Gastroesophageal sphincter (tissue), 4 donors: ENCODE measurements at regions not wholly inside any gene's neighbourhood (a gene's known extent, or its start where the extent isn't known, plus 50 kb on each side); places are given as distances from the start of the nearest gene placed in this dataset.

ENCODE experiments used
- ATAC-seq: fragments of 150-250 bp; one replicate; pipeline ENCODE4 v1.9.1; 2016; ENCODE audit warnings: mild to moderate bottlenecking, moderate library complexity
- H3K27ac ChIP-seq, 4 donors: fragments of 200-600 bp; sonication (generic) in 3 of 4; 1 replicate in 3 of 4; 2 replicates in 1 of 4; pipeline ENCODE4 v1.5.1; 2016 to 2019
- H3K27me3 ChIP-seq: fragments of 200-600 bp; sonication (generic); one replicate; pipeline ENCODE4 v1.5.1; 2019
- H3K36me3 ChIP-seq, 2 donors: fragments of 200-600 bp; sonication (generic); one replicate each; pipeline ENCODE4 v1.5.1; 2019; ENCODE audit warnings: control low read depth in 1 of 2
- H3K4me1 ChIP-seq, 3 donors: fragments of 200-600 bp; sonication (generic); 1 replicate in 2 of 3; 2 replicates in 1 of 3; pipeline ENCODE4 v1.5.1; 2016 to 2019; ENCODE audit warnings: control low read depth in 2 of 3
- H3K4me3 ChIP-seq, 2 donors: fragments of 200-600 bp; sonication (generic); one replicate each; pipeline ENCODE4 v1.5.1; 2019; ENCODE audit warnings: mild to moderate bottlenecking in 1 of 2, moderate library complexity in 1 of 2
- H3K9me3 ChIP-seq, 3 donors: fragments of 200-600 bp; sonication (generic); one replicate each; pipeline ENCODE4 v1.5.1; 2017 to 2019; ENCODE audit warnings: control low read depth in 2 of 3
- CTCF ChIP-seq, 4 experiments: fragments of 200-600 bp in 2 of 4; fragments of 450-650 bp in 2 of 4; sonication (generic) in 1 of 4; IDR thresholded peaks; one replicate each; pipeline ENCODE4 v1.5.1; 2017 to 2019; ENCODE audit warnings: antibody characterized with exemption in 4 of 4, mild to moderate bottlenecking in 2 of 4, moderate library complexity in 2 of 4
- EP300 ChIP-seq: sonication (generic); formaldehyde crosslinking; IDR thresholded peaks from one replicate; pipeline ENCODE4 v1.6.1; 2017; ENCODE audit warnings: antibody characterized with exemption, mild to moderate bottlenecking
- POLR2A ChIP-seq, 2 donors: fragments of 450-650 bp; IDR thresholded peaks; one replicate each; pipeline ENCODE4 v1.6.1; 2017; ENCODE audit warnings: antibody characterized with exemption in 2 of 2, mild to moderate bottlenecking in 2 of 2, moderate library complexity in 1 of 2
- POLR2AphosphoS5 ChIP-seq: sonication (generic); formaldehyde crosslinking; IDR thresholded peaks from one replicate; pipeline ENCODE4 v1.6.1; 2017; ENCODE audit warnings: antibody characterized with exemption
- WGBS, 2 donors: methylation state at CpG; one replicate each; pipeline ENCODE4 v1.1.5; 2018; ENCODE audit warnings: low coverage in 1 of 2; 5-methylcytosine and 5-hydroxymethylcytosine counted together

DNA sequence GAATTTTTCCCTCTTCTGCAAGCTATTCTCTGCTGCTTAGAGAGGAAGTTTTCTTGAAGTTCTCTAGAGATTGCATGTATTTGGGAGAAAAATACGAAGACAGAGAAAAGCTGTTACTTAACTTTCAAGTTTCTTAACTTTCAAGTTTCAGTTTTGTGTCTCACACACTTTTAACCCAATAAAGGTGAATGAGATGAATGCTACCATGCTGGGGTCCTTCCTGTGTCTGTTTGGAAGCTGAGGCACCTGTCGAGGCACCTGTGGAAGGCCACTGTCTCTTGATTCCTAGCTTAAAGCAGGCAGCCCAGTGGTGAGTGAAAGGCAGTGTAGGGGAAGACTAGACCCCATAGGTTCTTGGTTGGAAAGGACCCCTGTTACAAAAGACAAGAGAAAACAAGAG, 372.8 kb upstream of the JARID2 start:
- no peak overlapping the region for H3K4me3 ChIP-seq
- WGBS, 2 donors: 58 to 86% methylated on average over 2 of the region's 2 CpGs
- peaks cover 0 to 15% (median 2%) of the 10 kb centered on the region in 3 donors for H3K4me1 ChIP-seq
- no peaks in the 10 kb centered on the region for H3K9me3 ChIP-seq
- ATAC-seq: no peak
- no peaks in the 10 kb centered on the region for H3K36me3 ChIP-seq
- no peaks in the 10 kb centered on the region for H3K27me3 ChIP-seq
- TF ChIP-seq CTCF (IDR thresholded peaks at IDR 0.05): no peak
- H3K27ac ChIP-seq: no peak overlapping the region

DNA sequence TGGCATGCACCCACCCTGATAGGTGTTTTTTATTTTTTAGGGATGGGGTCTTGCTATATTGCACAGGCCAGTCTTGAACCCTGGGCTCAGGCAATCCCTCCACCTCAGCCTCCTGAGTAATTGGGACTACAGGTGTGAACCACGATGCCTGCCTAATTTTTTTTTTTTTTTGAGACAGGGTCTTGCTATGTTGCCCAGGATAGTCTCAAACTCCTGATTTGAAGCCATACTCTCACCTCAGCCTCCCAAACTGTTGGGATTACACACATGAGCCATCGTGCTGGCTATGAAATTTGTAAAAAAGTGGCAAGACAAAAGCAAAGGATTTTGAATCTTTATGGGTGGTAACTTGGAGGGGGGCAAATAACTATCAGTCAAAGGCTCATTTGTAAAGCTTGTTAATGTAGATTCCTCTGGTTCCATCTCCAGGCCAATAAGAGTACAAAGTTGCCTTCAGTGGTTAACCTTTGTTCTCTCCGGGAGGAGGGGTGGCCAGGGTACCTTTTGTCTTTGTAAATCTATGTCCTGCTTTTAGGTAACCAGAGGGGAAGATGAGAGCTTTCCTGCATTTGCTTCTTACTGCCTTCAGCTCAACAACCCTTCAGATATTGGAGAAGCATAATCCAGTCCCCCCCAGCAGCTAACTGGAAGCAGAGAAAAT, 372.0 kb upstream of the JARID2 start:
- H3K9me3 ChIP-seq: no peaks in the 10 kb centered on the region
- WGBS, 2 donors: 86 to 100% methylated on average over 1 to 3 of the region's 3 CpGs
- no peak overlapping the region for H3K4me3 ChIP-seq
- no peak for ATAC-seq
- H3K36me3 ChIP-seq: no peaks in the 10 kb centered on the region
- H3K27ac ChIP-seq: no peak overlapping the region
- peaks cover 0 to 15% (median 2%) of the 10 kb centered on the region in 3 donors for H3K4me1 ChIP-seq
- TF ChIP-seq POLR2AphosphoS5: no peak
- TF ChIP-seq POLR2A (IDR thresholded peaks at IDR 0.05): no peak
- no peak for TF ChIP-seq EP300
- TF ChIP-seq CTCF (IDR thresholded peaks at IDR 0.05): no peak
- H3K27me3 ChIP-seq: no peaks in the 10 kb centered on the region

GRCh38 chr6:14874975-14875480, 370.8 kb upstream of the JARID2 start:
- Histone ChIP-seq H3K27me3 (no peaks in the 10 kb centered on the region), H3K27ac (no peak overlapping the region), H3K36me3 (no peaks in the 10 kb centered on the region), H3K4me3 (no peak overlapping the region), H3K4me1 (peaks cover 0 to 17% (median 2%) of the 10 kb centered on the region in 3 donors), H3K9me3 (no peaks in the 10 kb centered on the region)
- ATAC-seq: no peak
- 84 to 100% methylated on average over 1 to 3 of the region's 4 CpGs for WGBS, 2 donors
- TF ChIP-seq POLR2A (IDR thresholded peaks at IDR 0.05): no peak
- TF ChIP-seq EP300: no peak
- no peak for TF ChIP-seq POLR2AphosphoS5
- TF ChIP-seq CTCF (IDR thresholded peaks at IDR 0.05): no peak

DNA sequence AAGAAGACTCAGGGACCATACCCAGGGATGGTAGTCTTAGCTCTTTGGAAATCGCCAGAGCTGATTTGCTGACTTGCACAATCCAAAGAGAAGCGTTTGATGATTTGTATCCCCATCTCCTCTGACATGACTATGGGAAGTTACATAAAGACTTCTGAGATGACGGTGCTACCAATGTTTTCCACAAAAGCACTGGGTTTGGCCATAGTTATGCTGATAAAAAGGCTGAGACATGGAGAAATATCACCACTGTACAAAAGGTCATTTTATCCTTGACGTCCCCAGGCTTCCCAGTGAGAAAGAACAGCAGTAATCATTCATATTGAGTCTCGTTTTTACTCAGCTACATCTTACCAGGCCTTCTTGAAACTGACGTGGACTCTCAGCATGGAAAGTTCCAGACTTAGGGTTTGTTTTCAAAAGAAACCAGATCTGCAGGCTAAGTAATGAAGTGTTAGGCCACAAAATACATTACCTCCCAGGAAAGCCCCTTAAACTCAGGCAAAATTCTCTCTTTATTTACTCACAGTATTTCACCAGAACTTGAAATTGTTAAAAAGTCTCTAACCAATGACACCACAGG, 370.3 kb upstream of the JARID2 start:
- Histone ChIP-seq H3K27me3 (no peaks in the 10 kb centered on the region), H3K4me3 (no peak overlapping the region), H3K27ac (no peak overlapping the region), H3K9me3 (no peaks in the 10 kb centered on the region), H3K4me1 (peaks cover 0 to 22% (median 2%) of the 10 kb centered on the region in 3 donors), H3K36me3 (no peaks in the 10 kb centered on the region)
- ATAC-seq: no peak
- no peak for TF ChIP-seq POLR2A (IDR thresholded peaks at IDR 0.05)
- no peak for TF ChIP-seq CTCF (IDR thresholded peaks at IDR 0.05)
- no peak for TF ChIP-seq EP300
- TF ChIP-seq POLR2AphosphoS5: no peak
- 90 to 93% methylated on average over 3 to 4 of the region's 6 CpGs for WGBS, 2 donors
